D721Med (cell line): ENCODE measurements at regions not wholly inside any gene's neighbourhood (a gene's known extent, or its start where the extent isn't known, plus 50 kb on each side); places are given as distances from the start of the nearest gene placed in this dataset.
"Not testable (repeated sequence)": the region's sequence is repeated elsewhere in the genome, so short reads cannot be mapped to it uniquely, and the experiment has no call there.

Experiments used
- DNase-seq: peaks from one replicate; pipeline ENCODE4 v3.0.0; 2011; ENCODE audit warnings: low spot score; ENCODE audit not compliant: insufficient read length
- FAIRE-seq: peaks from 2 replicates; lab custom pipeline; 2011; peaks lifted over from hg19 to GRCh38; lab: Jason Lieb, UNC
- CTCF ChIP-seq: IDR thresholded peaks from 2 replicates; pipeline ENCODE4 v1.5.1; 2012; ENCODE audit warnings: mild to moderate bottlenecking, control low read depth; ENCODE audit not compliant: insufficient read depth; ENCODE audit errors: missing control alignments

GRCh38 chr5:96189028-96189826 lies 227.6 kb upstream of the ELL2 start:
- no peak for FAIRE-seq
- DNase-seq: no peak
- no peak for TF ChIP-seq CTCF

- no peak for TF ChIP-seq CTCF
Measured at GRCh38 chr5:96187309-96188027, 225.8 kb upstream of the ELL2 start.

GRCh38 chr5:96184510-96184909 lies 222.9 kb upstream of the ELL2 start:
- FAIRE-seq, DNase-seq: not testable (repeated sequence)

More at GRCh38 chr5:96187309-96188027, 225.8 kb upstream of the ELL2 start:
- DNase-seq (no peak), FAIRE-seq (no peak)

GRCh38 chr5:96180684-96181435 lies 219.2 kb upstream of the ELL2 start:
- DNase-seq (no peak), FAIRE-seq (no peak)
- no peak for TF ChIP-seq CTCF

GRCh38 chr5:96177303-96177869 lies 215.7 kb upstream of the ELL2 start:
- FAIRE-seq (no peak), DNase-seq (no peak)
- no peak for TF ChIP-seq CTCF

- DNase-seq: no peak
- no peak for TF ChIP-seq CTCF
- no peak for FAIRE-seq
Measured at GRCh38 chr5:96176022-96176421, 214.4 kb upstream of the ELL2 start.

GRCh38 chr5:96175090-96175489 lies 213.4 kb upstream of the ELL2 start:
- no peak for FAIRE-seq
- no peak for DNase-seq
- no peak for TF ChIP-seq CTCF
